GM23248 (cell line): ENCODE measurements at regions not wholly inside any gene's neighbourhood (a gene's known extent, or its start where the extent isn't known, plus 50 kb on each side); places are given as distances from the start of the nearest gene placed in this dataset.

Source experiments
- DNase-seq: peaks from one replicate; pipeline ENCODE4 v3.0.0-alpha.2; 2015
- H2AFZ ChIP-seq: fragments of 200-600 bp; sonication (generic); 2 replicates; pipeline ENCODE4 v1.6.1; 2016; ENCODE audit warnings: antibody characterized with exemption
- H3F3A ChIP-seq: fragments of 200-600 bp; sonication (generic); 2 replicates; pipeline ENCODE4 v1.6.1; 2016; ENCODE audit warnings: mild to moderate bottlenecking, antibody characterized with exemption, mixed run types; ENCODE audit not compliant: insufficient read depth
- H3K27ac ChIP-seq: fragments of 200-600 bp; sonication (generic); 2 replicates; pipeline ENCODE4 v1.5.1; 2016; ENCODE audit warnings: mild to moderate bottlenecking
- H3K27me3 ChIP-seq: fragments of 200-600 bp; sonication (generic); replicated peaks from 2 replicates; pipeline ENCODE4 v1.6.1; 2016; ENCODE audit warnings: mild to moderate bottlenecking; ENCODE audit not compliant: insufficient read depth
- H3K36me3 ChIP-seq: fragments of 200-600 bp; sonication (generic); 2 replicates; pipeline ENCODE4 v1.6.1; 2016; ENCODE audit warnings: low read depth, mild to moderate bottlenecking
- H3K4me1 ChIP-seq: fragments of 200-600 bp; sonication (generic); 2 replicates; pipeline ENCODE4 v1.6.1; 2016; ENCODE audit warnings: mild to moderate bottlenecking; ENCODE audit not compliant: insufficient read depth
- H3K4me2 ChIP-seq: fragments of 200-600 bp; sonication (generic); one replicate; pipeline ENCODE4 v1.6.1; 2016; ENCODE audit warnings: mild to moderate bottlenecking; ENCODE audit not compliant: unreplicated experiment
- H3K4me3 ChIP-seq: fragments of 200-600 bp; sonication (generic); 2 replicates; pipeline ENCODE4 v1.5.1; 2016; ENCODE audit warnings: mild to moderate bottlenecking
- H3K79me2 ChIP-seq: fragments of 200-600 bp; sonication (generic); 2 replicates; pipeline ENCODE4 v1.6.1; 2016; ENCODE audit warnings: mild to moderate bottlenecking; ENCODE audit not compliant: insufficient read depth
- H3K9ac ChIP-seq: fragments of 200-600 bp; sonication (generic); 2 replicates; pipeline ENCODE4 v1.6.1; 2016; ENCODE audit warnings: mild to moderate bottlenecking
- H3K9me2 ChIP-seq: fragments of 200-600 bp; sonication (generic); 2 replicates; pipeline ENCODE4 v1.6.1; 2016; ENCODE audit warnings: mixed run types, mild to moderate bottlenecking, moderate library complexity; ENCODE audit not compliant: insufficient read depth
- H3K9me3 ChIP-seq: fragments of 200-600 bp; sonication (generic); one replicate; pipeline ENCODE4 v1.6.1; 2017; ENCODE audit warnings: low read depth
- H4K20me1 ChIP-seq: fragments of 200-600 bp; sonication (generic); 2 replicates; pipeline ENCODE4 v1.6.0; 2016; ENCODE audit not compliant: insufficient read depth
- EZH2 ChIP-seq: fragments of 200-600 bp; sonication (generic); IDR thresholded peaks from 2 replicates; pipeline ENCODE4 v1.6.1; 2018; ENCODE audit warnings: antibody characterized with exemption, mild to moderate bottlenecking; ENCODE audit not compliant: insufficient read depth, poor library complexity, severe bottlenecking
- EZH2phosphoT487 ChIP-seq: fragments of 200-600 bp; sonication (generic); IDR thresholded peaks from 2 replicates; pipeline ENCODE4 v1.6.1; 2018; ENCODE audit warnings: antibody characterized with exemption, moderate library complexity, mild to moderate bottlenecking, low read depth; ENCODE audit not compliant: insufficient read depth
- WGBS, 2 experiments: methylation state at CpG; one replicate each; pipeline ENCODE4 v1.1.6; 2015 to 2017; ENCODE audit warnings: low lambda C conversion rate in 2 of 2, low coverage in 1 of 2; ENCODE audit errors: missing lambda C conversion rate in 2 of 2; 5-methylcytosine and 5-hydroxymethylcytosine counted together
- in situ Hi-C: fragments of 300-500 bp; cut with MboI; formaldehyde crosslinking; loops from 2 replicates; pipeline ENCODE4 v1.15.0; 2020

DNA sequence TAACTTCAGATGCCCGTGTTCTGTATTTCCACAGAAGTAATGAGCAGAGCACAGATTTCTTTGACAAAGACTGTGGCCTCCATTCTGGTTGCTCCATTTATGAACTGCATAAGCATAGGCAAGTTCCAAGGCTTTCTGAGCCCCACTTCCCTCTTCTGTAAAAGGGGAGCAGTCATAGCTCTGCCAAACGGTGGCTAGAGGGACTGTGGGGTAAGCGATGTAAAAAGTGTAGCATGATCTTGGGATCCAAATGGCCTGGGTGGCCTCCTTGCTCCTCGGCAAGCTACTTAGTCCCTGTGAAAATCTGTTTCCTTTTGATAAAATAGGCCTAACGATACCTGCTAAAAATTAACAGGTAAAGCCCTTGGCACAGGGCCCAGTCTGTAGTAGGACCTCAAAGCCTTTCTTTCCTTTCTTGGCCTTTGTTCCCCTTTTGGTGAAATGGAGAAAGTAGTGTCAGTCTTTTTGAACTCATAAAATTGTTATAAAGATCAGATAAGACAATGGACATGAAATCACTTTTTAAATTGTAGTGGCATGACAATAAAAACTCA is 646.6 kb downstream of the ACTL7B start:
- TF ChIP-seq EZH2phosphoT487 (no peak), EZH2 (no peak)
- Histone ChIP-seq H4K20me1 (no peaks in the 10 kb centered on the region), H3K79me2 (no peaks in the 10 kb centered on the region), H3K9me2 (no peaks in the 10 kb centered on the region), H3K4me1 (peaks cover 23% of the 10 kb centered on the region), H3K27ac (no peak overlapping the region), H3K36me3 (no peaks in the 10 kb centered on the region), H3F3A (peaks cover 23% of the 10 kb centered on the region; the same call in 1 of the 2 replicates), H3K4me2 (no peak overlapping the region), H3K27me3 (no peaks in the 10 kb centered on the region), H3K9me3 (no peaks in the 10 kb centered on the region), H2AFZ (no peak overlapping the region), H3K9ac (no peak overlapping the region), H3K4me3 (no peak overlapping the region)
- DNase-seq = no peak
- 92 to 93% methylated on average over 5 of the region's 5 CpGs for WGBS, 2 experiments
- in situ Hi-C loops = no loop called here

DNA sequence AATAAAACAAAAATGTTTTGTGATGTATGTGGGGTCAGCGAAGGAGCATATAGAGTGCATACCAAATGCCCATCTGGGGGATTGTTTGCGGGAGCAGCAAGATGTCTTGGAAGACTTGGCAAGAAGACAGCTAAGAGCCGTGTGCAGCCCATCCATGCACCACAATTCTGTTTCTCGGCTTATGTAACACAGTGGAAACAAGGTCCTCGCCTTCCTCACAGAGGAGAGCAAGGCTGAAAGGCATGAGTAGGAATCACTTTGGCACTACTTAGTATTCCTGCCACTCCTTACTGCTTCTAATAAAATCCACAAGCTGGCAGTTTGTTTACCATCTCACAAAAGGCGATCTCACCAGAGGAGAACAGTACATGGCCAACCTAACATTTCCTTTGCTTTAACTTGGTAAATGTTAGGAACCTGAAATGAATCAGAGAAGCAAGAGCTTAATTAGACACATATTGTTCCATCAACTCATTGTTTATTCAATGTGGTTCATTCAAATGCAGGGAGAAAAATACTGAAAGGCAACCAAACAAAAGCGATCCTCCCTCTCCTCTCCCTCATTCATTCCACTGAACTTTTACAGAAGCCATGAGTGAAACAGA is 648.1 kb downstream of the ACTL7B start:
- peaks cover 23% of the 10 kb centered on the region for H3K4me1 ChIP-seq
- no peaks in the 10 kb centered on the region for H3K9me3 ChIP-seq
- peak; percentile 56 for DNase-seq
- no peaks in the 10 kb centered on the region for H3K27me3 ChIP-seq
- TF ChIP-seq EZH2phosphoT487 (no peak), EZH2 (no peak)
- H3K9ac ChIP-seq = no peak overlapping the region
- peak overlapping the region; percentile 64 for H2AFZ ChIP-seq
- WGBS, 2 experiments = 24 to 31% methylated on average over 7 of the region's 7 CpGs
- no peaks in the 10 kb centered on the region for H3K9me2 ChIP-seq
- H3K36me3 ChIP-seq = no peaks in the 10 kb centered on the region
- H3K4me3 ChIP-seq = no peak overlapping the region
- H3K4me2 ChIP-seq = peak overlapping the region; percentile 24
- no peaks in the 10 kb centered on the region for H4K20me1 ChIP-seq
- no peaks in the 10 kb centered on the region for H3K79me2 ChIP-seq
- in situ Hi-C loops = no loop called here
- H3F3A ChIP-seq = peaks cover 27% of the 10 kb centered on the region; the same call in 1 of the 2 replicates
- peak overlapping the region; percentile 22; the same call in 1 of the 2 replicates for H3K27ac ChIP-seq

DNA sequence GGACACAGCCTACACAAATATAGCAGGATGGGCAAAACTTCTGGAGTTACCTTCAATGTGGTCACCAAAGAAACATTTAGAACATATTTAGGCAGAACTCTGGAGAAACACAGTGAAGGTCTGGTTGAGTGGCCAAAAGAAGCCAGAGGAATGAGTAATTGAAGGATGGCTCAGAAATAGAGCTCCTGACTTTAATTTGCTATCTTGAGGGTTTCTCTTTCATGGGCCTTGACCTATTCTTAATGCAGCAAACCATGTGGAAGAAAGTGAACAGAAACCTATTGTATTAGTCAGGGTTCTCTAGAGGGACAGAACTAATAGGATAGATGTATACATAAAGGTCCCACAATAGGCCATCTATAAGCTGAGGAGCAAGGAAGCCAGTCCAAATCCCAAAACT is 650.5 kb downstream of the ACTL7B start:
- Histone ChIP-seq H3K9me3 (no peaks in the 10 kb centered on the region), H3K4me1 (peaks cover 23% of the 10 kb centered on the region), H3K27me3 (no peaks in the 10 kb centered on the region), H3K9ac (no peak overlapping the region), H3F3A (peaks cover 27% of the 10 kb centered on the region; the same call in 1 of the 2 replicates), H3K9me2 (no peaks in the 10 kb centered on the region), H3K79me2 (no peaks in the 10 kb centered on the region), H3K4me3 (no peak overlapping the region), H3K4me2 (no peak overlapping the region), H4K20me1 (no peaks in the 10 kb centered on the region), H3K36me3 (no peaks in the 10 kb centered on the region), H2AFZ (no peak overlapping the region), H3K27ac (peak overlapping the region; percentile 16; the same call in 1 of the 2 replicates)
- TF ChIP-seq EZH2 (no peak), EZH2phosphoT487 (no peak)
- in situ Hi-C loops = no loop called here
- peak; percentile 58 for DNase-seq

DNA sequence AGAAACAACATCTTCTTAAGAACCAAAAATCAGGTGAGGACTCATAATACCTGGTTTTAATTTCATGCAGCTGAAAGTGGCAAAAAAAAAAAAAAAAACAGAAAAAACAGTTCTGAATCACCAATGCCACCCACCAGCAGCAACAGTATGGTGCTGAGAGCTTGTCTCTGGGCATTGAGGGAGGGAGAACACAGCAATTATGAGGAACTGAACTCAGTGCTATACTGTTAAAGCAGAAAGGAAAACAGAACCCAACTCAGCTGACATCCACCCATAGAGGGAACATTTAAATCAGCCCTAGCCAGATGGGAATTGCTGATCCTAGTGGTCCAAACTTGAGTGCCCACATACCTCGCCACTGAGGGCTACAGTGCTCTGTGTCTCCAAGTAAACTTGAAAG is 657.9 kb downstream of the ACTL7B start:
- Histone ChIP-seq H3K79me2 (no peaks in the 10 kb centered on the region), H3K36me3 (no peaks in the 10 kb centered on the region), H4K20me1 (no peaks in the 10 kb centered on the region), H3K27ac (no peak overlapping the region), H3K27me3 (no peaks in the 10 kb centered on the region), H3K4me2 (no peak overlapping the region), H3K4me1 (no peaks in the 10 kb centered on the region), H3K9me3 (no peaks in the 10 kb centered on the region), H3K9me2 (no peaks in the 10 kb centered on the region), H2AFZ (no peak overlapping the region), H3K4me3 (no peak overlapping the region), H3F3A (no peaks in the 10 kb centered on the region), H3K9ac (no peak overlapping the region)
- no peak for DNase-seq
- TF ChIP-seq EZH2 (no peak), EZH2phosphoT487 (no peak)
- 94 to 96% methylated on average over 1 of the region's 1 CpG for WGBS, 2 experiments
- in situ Hi-C loops = no loop called here
